HG02759 (cell line): ENCODE measurements at regions not wholly inside any gene's neighbourhood (a gene's known extent, or its start where the extent isn't known, plus 50 kb on each side); places are given as distances from the start of the nearest gene placed in this dataset.

Experiments
- ATAC-seq: cut with Tn5 transposase; IDR thresholded peaks from one replicate; pipeline ENCODE4 v1.9.1; 2021; ENCODE audit warnings: mild to moderate bottlenecking, moderate library complexity; ENCODE audit not compliant: unreplicated experiment

- peak; percentile 58 for ATAC-seq
Observed at GRCh38 chr2:144703852-144704708, 184.2 kb upstream of the ZEB2 start.

- ATAC-seq, result no peak
Observed at GRCh38 chr2:144702051-144702450, 182.1 kb upstream of the ZEB2 start.

- ATAC-seq, result no peak
Observed at GRCh38 chr2:144701259-144701658, 181.3 kb upstream of the ZEB2 start.

- ATAC-seq, result no peak
Observed at GRCh38 chr2:144698156-144698555, 178.2 kb upstream of the ZEB2 start.

- ATAC-seq, result no peak
Observed at GRCh38 chr2:144695657-144696056, 175.7 kb upstream of the ZEB2 start.

- no peak for ATAC-seq
Observed at GRCh38 chr2:144694456-144694855, 174.5 kb upstream of the ZEB2 start.

- ATAC-seq, result no peak
Observed at GRCh38 chr2:144693179-144693578, 173.3 kb upstream of the ZEB2 start.

GRCh38 chr2:144692661-144693060 is 172.7 kb upstream of the ZEB2 start:
- no peak for ATAC-seq

GRCh38 chr2:144690771-144691170 is 170.9 kb upstream of the ZEB2 start:
- no peak for ATAC-seq

GRCh38 chr2:144686518-144687215 is 166.7 kb upstream of the ZEB2 start:
- ATAC-seq, result no peak

- ATAC-seq, result no peak
Observed at GRCh38 chr2:144683966-144684365, 164.0 kb upstream of the ZEB2 start.

- ATAC-seq, result no peak
Observed at GRCh38 chr2:144683107-144683753, 163.3 kb upstream of the ZEB2 start.

- no peak for ATAC-seq
Observed at GRCh38 chr2:144682248-144682647, 162.3 kb upstream of the ZEB2 start.

- ATAC-seq, result no peak
Observed at GRCh38 chr2:144681389-144681788, 161.5 kb upstream of the ZEB2 start.

GRCh38 chr2:144679942-144680341 is 160.0 kb upstream of the ZEB2 start:
- no peak for ATAC-seq

GRCh38 chr2:144678736-144679135 is 158.8 kb upstream of the ZEB2 start:
- no peak for ATAC-seq

GRCh38 chr2:144675731-144676130 is 155.8 kb upstream of the ZEB2 start:
- ATAC-seq, result no peak

- no peak for ATAC-seq
Observed at GRCh38 chr2:144675331-144675730, 155.4 kb upstream of the ZEB2 start.

- ATAC-seq, result no peak
Observed at GRCh38 chr2:144674071-144674470, 154.2 kb upstream of the ZEB2 start.

- ATAC-seq, result no peak
Observed at GRCh38 chr2:144673456-144673855, 153.5 kb upstream of the ZEB2 start.

- ATAC-seq, result no peak
Observed at GRCh38 chr2:144671695-144672455, 152.0 kb upstream of the ZEB2 start.
